Coronary artery (tissue), 2 donors: ENCODE measurements at regions not wholly inside any gene's neighbourhood (a gene's known extent, or its start where the extent isn't known, plus 50 kb on each side); places are given as distances from the start of the nearest gene placed in this dataset.

ENCODE experiments used
- DNase-seq: peaks from one replicate; pipeline ENCODE4 v3.0.0-alpha.2; 2017; ENCODE audit warnings: low spot score
- H3K27ac ChIP-seq, 2 donors: fragments of 200-600 bp; sonication (generic); one replicate each; pipeline ENCODE4 v1.5.1; 2016 to 2019
- H3K4me3 ChIP-seq: fragments of 200-600 bp; sonication (generic); 2 replicates; pipeline ENCODE4 v1.5.1; 2016; ENCODE audit warnings: mild to moderate bottlenecking, moderate library complexity
- TF ChIP-seq, protein P1 (sequence below): fragments of 200-600 bp; sonication (generic); IDR thresholded peaks from one replicate; pipeline ENCODE4 v1.5.1; 2019; ENCODE audit warnings: antibody characterized with exemption

DNA sequence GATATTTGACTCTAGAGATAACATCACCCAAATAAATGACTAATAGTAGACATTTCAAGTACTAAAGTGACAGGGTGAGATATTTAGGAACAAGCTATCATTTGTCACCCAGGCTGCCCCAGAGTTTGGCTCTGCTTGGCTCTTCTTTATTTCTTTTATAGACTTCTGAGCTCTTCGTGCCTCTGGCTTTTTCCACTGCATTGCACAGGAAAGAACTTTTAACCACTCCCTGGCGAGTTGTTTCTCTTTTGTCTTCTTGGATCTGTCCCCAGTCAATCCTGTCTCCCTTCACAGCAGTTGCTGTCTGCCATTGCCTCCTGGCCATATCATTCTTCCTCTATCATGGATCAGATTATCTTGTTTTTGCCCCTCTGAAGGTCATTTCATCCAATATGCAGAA is 339.2 kb upstream of the DCBLD2 start:
- Histone ChIP-seq H3K27ac (peak overlapping the region; percentile 64 to 85), H3K4me3 (no peak overlapping the region)

DNA sequence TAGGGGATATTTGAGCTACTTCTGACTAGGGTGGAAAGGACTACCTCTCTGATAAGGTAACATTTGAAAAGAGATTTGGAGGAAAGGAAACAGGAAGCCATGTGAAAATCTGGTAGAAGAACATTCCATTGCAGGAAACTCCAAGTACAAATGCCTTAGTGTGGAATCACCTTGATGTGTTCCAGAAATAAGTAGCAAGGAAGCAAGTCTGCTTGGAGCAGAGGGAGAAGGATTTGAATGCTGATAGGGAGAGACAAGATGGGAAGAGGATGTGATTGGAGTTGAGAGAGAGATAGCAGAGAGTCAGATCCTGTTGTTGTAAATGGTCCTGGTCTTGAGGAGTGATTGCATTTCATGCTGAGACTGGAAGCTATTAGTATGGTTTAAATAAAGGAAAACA is 335.1 kb upstream of the DCBLD2 start:
- TF ChIP-seq, protein P1, sequence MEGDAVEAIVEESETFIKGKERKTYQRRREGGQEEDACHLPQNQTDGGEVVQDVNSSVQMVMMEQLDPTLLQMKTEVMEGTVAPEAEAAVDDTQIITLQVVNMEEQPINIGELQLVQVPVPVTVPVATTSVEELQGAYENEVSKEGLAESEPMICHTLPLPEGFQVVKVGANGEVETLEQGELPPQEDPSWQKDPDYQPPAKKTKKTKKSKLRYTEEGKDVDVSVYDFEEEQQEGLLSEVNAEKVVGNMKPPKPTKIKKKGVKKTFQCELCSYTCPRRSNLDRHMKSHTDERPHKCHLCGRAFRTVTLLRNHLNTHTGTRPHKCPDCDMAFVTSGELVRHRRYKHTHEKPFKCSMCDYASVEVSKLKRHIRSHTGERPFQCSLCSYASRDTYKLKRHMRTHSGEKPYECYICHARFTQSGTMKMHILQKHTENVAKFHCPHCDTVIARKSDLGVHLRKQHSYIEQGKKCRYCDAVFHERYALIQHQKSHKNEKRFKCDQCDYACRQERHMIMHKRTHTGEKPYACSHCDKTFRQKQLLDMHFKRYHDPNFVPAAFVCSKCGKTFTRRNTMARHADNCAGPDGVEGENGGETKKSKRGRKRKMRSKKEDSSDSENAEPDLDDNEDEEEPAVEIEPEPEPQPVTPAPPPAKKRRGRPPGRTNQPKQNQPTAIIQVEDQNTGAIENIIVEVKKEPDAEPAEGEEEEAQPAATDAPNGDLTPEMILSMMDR: no peak
- no peak overlapping the region for H3K27ac ChIP-seq
- H3K4me3 ChIP-seq: no peak overlapping the region
- DNase-seq: no peak

More for the DNA sequence above, 339.2 kb upstream of the DCBLD2 start:
- TF ChIP-seq, protein P1: no peak
- no peak for DNase-seq

- Histone ChIP-seq H3K27ac (peak overlapping the region in 1 of 2 donors; percentile 63), H3K4me3 (no peak overlapping the region)
- TF ChIP-seq, protein P1: no peak
- no peak for DNase-seq
These were observed 331.2 kb upstream of the DCBLD2 start for GRCh38 chr3:99232696-99233095.

DNA sequence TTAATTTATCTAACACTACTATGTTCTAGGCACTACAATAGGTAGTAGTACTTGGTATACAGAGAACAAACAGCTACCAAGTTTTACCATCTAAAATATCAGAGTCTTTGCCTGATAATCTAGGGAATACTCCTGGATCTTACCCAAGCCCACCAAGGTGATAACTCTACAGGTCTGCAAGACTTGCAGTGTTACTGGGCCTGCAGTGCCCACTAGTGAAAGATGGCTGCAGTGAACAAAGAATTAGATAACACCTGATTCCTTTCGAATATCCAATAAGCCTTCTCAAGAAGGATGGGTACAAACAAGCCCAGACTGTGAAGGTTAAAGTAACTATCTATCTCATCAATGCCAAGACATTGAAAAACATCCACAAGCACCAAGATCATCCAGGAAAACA is 317.0 kb upstream of the DCBLD2 start:
- no peak overlapping the region for H3K27ac ChIP-seq
- TF ChIP-seq, protein P1: no peak
- DNase-seq: no peak
- no peak overlapping the region for H3K4me3 ChIP-seq

DNA sequence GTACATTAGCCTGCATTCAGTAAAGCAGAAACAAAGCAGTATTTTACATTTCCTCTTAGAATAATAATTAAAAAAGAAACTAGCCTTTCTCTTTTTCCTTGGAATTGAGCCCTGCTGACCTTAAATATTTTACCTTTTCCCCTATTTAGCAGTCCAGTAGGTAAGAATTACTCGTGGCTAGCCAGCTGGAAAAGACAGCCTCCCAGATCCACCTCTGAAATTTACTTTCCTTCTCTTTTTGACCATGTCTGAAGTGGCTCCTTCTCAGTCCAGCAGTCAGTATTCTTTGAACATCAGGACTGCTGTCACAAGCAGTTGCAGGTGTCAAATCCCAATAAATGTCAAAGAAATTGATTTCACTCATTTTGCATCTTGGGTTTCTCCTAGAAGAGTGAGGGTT is 311.5 kb upstream of the DCBLD2 start:
- H3K27ac ChIP-seq: no peak overlapping the region

GRCh38 chr3:99211309-99211708 is 309.8 kb upstream of the DCBLD2 start:
- no peak for DNase-seq
- TF ChIP-seq, protein P1: no peak
- no peak overlapping the region for H3K27ac ChIP-seq
- H3K4me3 ChIP-seq: no peak overlapping the region

More for the DNA sequence above, 311.5 kb upstream of the DCBLD2 start:
- TF ChIP-seq, protein P1: no peak
- no peak for DNase-seq
- no peak overlapping the region for H3K4me3 ChIP-seq

GRCh38 chr3:99199021-99199420 is 297.5 kb upstream of the DCBLD2 start:
- TF ChIP-seq, protein P1: no peak
- H3K27ac ChIP-seq: no peak overlapping the region
- no peak for DNase-seq
- H3K4me3 ChIP-seq: no peak overlapping the region
